Mucosa of rectum (tissue), 2 donors: ENCODE measurements at regions not wholly inside any gene's neighbourhood (a gene's known extent, or its start where the extent isn't known, plus 50 kb on each side); places are given as distances from the start of the nearest gene placed in this dataset.
"Not testable (repeated sequence)": the region's sequence is repeated elsewhere in the genome, so short reads cannot be mapped to it uniquely, and the experiment has no call there.

ENCODE experiments used
- H3K27ac ChIP-seq, 2 donors: one replicate each; pipeline ENCODE4 v1.7.0; 2013; ENCODE audit warnings: inconsistent platforms in 2 of 2, low read depth in 2 of 2, low read length in 2 of 2
- H3K27me3 ChIP-seq, 2 donors: one replicate each; pipeline ENCODE4 v1.7.0; 2013; ENCODE audit warnings: low read length in 2 of 2; ENCODE audit not compliant: control insufficient read depth in 2 of 2, insufficient read depth in 2 of 2
- H3K36me3 ChIP-seq, 2 donors: one replicate each; pipeline ENCODE4 v1.7.0; 2013; ENCODE audit warnings: low read length in 2 of 2; ENCODE audit not compliant: control insufficient read depth in 2 of 2, insufficient read depth in 2 of 2
- H3K4me1 ChIP-seq, 2 donors: one replicate each; pipeline ENCODE4 v1.7.0; 2013; ENCODE audit warnings: low read length in 2 of 2, mild to moderate bottlenecking in 1 of 2; ENCODE audit not compliant: control insufficient read depth in 2 of 2, insufficient read depth in 2 of 2
- H3K4me3 ChIP-seq, 2 donors: one replicate each; pipeline ENCODE4 v1.7.0; 2013; ENCODE audit warnings: low read length in 2 of 2
- H3K9ac ChIP-seq, 2 donors: one replicate each; pipeline ENCODE4 v1.7.0; 2013; ENCODE audit warnings: low read length in 2 of 2, low read depth in 1 of 2, mild to moderate bottlenecking in 1 of 2
- H3K9me3 ChIP-seq, 2 donors: one replicate each; pipeline ENCODE4 v1.7.0; 2013; ENCODE audit warnings: low read length in 2 of 2; ENCODE audit not compliant: control insufficient read depth in 2 of 2
- donor health status: healthy.
- donor health status: Normal muscosa, but diverticular disease.

DNA sequence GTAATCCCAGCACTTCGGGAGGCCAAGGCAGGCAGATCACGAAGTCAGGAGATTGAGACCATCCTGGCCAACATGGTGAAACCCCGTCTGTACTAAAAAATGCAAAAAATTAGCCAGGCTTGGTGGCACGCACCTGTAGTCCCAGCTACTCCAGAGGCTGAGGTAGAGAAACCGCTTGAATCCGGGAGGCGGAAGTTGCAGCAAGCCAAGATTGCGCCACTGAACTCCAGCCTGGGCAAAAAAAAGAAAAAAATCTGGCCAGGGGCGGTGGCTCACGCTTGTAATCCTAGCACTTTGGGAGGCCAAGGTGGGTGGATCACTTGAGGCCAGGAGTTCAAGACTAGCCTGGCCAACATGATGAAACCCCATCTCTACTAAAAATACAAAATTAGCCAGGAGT, 722.7 kb downstream of the FSCB start:
- H3K4me1 ChIP-seq, H3K9me3 ChIP-seq, H3K9ac ChIP-seq, H3K27me3 ChIP-seq, H3K27ac ChIP-seq, H3K36me3 ChIP-seq, H3K4me3 ChIP-seq: not testable (repeated sequence)

DNA sequence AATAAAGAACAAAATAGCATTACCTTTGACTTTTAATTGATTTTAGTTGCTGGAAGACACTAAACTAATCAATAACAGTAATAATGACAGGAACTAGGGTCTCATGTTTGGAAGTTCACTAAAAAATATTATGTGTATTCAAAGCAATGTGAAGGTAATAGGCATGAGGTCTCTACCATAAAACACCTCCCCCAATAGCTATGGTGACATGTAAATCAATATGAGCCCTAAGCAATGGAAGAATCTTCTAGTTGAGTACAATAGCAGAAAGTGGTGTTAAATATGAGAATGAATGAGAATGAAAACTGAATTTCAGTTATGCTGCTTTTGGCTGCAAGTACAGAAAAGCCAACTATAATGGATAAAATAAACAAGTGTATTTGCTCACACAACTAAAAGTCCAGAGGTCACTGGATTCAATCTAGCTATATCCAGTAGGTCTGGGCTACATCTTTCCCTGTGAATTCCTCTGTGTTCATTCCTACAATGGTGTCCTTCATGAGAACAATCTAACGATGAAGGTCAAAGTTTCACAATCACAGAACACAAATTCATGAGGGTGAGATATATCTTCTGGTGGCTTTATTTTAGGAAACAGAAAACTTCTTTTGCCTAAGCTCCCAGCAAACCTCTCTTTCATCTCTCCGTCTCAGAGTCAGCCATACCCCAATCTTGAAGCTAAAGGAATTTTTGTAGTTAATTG, 728.0 kb downstream of the FSCB start:
- Histone ChIP-seq H3K9ac (no peak overlapping the region), H3K27ac (no peak overlapping the region)

GRCh38 chr14:43778570-43778936, 728.5 kb downstream of the FSCB start:
- no peak overlapping the region for H3K9ac ChIP-seq
- H3K9me3 ChIP-seq: no peaks in the 10 kb centered on the region

More for the DNA sequence above, 728.0 kb downstream of the FSCB start:
- no peaks in the 10 kb centered on the region for H3K36me3 ChIP-seq
- H3K27me3 ChIP-seq: no peaks in the 10 kb centered on the region
- H3K4me1 ChIP-seq: peaks cover 0 to 4% of the 10 kb centered on the region in 2 donors
- H3K9me3 ChIP-seq: no peaks in the 10 kb centered on the region
- no peak overlapping the region for H3K4me3 ChIP-seq

DNA sequence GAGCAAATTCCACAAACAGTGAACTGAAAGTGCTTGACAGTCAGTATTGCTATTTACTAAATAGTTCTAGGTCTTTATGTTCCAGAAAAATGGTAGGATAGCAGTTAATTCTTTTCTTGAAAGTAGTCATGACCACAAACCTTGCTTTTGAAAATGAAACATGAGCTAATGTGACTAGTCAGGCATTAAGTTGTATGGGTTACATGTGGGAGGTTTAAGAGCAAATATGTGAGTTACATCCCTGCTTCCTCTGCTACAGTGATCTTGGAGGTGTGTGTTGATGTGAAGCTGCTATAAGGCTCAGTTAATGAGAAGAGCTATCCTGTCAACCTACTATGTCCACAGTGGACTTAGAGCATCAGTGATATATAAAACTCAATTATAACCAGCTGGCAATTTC, 741.6 kb downstream of the FSCB start:
- Histone ChIP-seq H3K4me3 (no peak overlapping the region), H3K27me3 (no peaks in the 10 kb centered on the region), H3K27ac (no peak overlapping the region), H3K9me3 (no peaks in the 10 kb centered on the region), H3K9ac (no peak overlapping the region), H3K36me3 (no peaks in the 10 kb centered on the region), H3K4me1 (no peaks in the 10 kb centered on the region)

More at GRCh38 chr14:43778570-43778936, 728.5 kb downstream of the FSCB start:
- H3K27ac ChIP-seq: no peak overlapping the region
- H3K4me1 ChIP-seq: peaks cover 0 to 4% of the 10 kb centered on the region in 2 donors
- H3K27me3 ChIP-seq: no peaks in the 10 kb centered on the region
- no peak overlapping the region for H3K4me3 ChIP-seq
- no peaks in the 10 kb centered on the region for H3K36me3 ChIP-seq

- Histone ChIP-seq H3K27me3 (no peaks in the 10 kb centered on the region), H3K4me3 (no peak overlapping the region), H3K36me3 (no peaks in the 10 kb centered on the region), H3K4me1 (no peaks in the 10 kb centered on the region), H3K27ac (no peak overlapping the region), H3K9me3 (no peaks in the 10 kb centered on the region), H3K9ac (no peak overlapping the region)
Observed at GRCh38 chr14:43764433-43764832, 742.6 kb downstream of the FSCB start.

- H3K27ac ChIP-seq: no peak overlapping the region
- no peaks in the 10 kb centered on the region for H3K36me3 ChIP-seq
- no peak overlapping the region for H3K9ac ChIP-seq
- no peaks in the 10 kb centered on the region for H3K9me3 ChIP-seq
- no peaks in the 10 kb centered on the region for H3K27me3 ChIP-seq
- no peak overlapping the region for H3K4me3 ChIP-seq
- no peaks in the 10 kb centered on the region for H3K4me1 ChIP-seq
Observed at GRCh38 chr14:43755707-43756106, 751.4 kb downstream of the FSCB start.

DNA sequence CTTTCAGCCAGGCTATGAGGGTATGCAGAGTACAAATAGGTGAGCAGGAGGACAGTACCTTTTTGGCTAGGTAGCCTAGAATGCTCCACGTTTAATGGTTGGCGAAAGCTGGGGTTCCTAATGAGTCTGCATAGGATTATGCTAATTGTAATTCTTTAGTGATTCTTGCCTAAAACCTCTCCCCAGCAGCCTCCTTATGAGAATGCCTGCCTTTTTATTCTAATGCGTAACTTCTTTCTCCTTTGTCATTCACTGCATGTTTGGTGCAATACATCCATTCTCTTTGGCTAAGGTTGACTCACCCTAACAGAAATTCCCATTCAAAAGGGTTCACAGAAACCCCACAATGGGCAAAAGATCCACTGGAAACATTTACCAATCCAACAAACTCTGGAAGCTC, 752.2 kb downstream of the FSCB start:
- H3K9ac ChIP-seq: no peak overlapping the region
- H3K4me1 ChIP-seq: no peaks in the 10 kb centered on the region
- no peaks in the 10 kb centered on the region for H3K9me3 ChIP-seq
- no peak overlapping the region for H3K27ac ChIP-seq
- H3K4me3 ChIP-seq: no peak overlapping the region
- H3K36me3 ChIP-seq: no peaks in the 10 kb centered on the region
- no peaks in the 10 kb centered on the region for H3K27me3 ChIP-seq

DNA sequence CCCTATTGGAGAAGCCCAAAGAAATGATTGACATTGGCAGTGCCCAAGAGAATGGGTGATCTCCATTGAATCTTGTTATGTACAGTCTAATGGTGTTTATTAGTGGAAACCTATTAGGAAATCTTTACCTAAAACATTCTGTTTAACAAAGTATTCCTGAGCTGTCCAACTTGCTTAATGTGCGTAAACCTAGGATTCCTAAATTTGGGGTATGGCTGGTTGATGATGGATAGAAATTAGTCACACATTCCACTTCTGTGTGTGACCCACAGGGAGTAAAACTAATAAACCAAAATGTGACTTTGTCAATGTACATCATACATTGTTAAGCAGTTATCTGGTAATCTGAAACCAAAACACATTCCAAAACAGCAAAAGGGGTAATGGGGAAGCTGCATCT, 761.3 kb downstream of the FSCB start:
- H3K4me3 ChIP-seq: no peak overlapping the region
- no peak overlapping the region for H3K27ac ChIP-seq
- H3K4me1 ChIP-seq: no peaks in the 10 kb centered on the region
- H3K27me3 ChIP-seq: no peaks in the 10 kb centered on the region
- no peak overlapping the region for H3K9ac ChIP-seq
- H3K36me3 ChIP-seq: no peaks in the 10 kb centered on the region
- H3K9me3 ChIP-seq: no peaks in the 10 kb centered on the region

- H3K27me3 ChIP-seq: no peaks in the 10 kb centered on the region
- H3K36me3 ChIP-seq: no peaks in the 10 kb centered on the region
- H3K4me1 ChIP-seq: no peaks in the 10 kb centered on the region
- H3K9ac ChIP-seq: no peak overlapping the region
- H3K9me3 ChIP-seq: no peaks in the 10 kb centered on the region
- no peak overlapping the region for H3K27ac ChIP-seq
- H3K4me3 ChIP-seq: no peak overlapping the region
Observed at GRCh38 chr14:43735932-43736331, 771.2 kb downstream of the FSCB start.

DNA sequence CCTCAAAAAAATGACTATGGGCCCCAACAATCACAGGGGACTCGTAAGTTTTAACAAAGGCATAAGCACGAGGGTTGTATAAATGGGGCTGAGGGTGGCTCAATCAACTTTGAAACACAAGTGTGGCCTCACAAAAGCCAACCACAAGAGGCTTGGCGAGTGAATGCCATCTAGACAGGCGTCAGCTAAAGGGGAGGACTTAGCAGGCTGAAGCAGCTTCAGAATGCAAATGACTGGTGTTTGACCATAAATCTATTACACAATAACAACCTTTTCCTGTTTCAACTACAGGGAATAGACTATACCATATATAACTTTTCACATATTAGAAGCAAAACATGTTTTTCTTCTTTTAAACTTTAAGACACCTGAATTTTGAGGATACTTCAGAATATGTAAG, 777.9 kb downstream of the FSCB start:
- H3K9ac ChIP-seq: no peak overlapping the region
- no peaks in the 10 kb centered on the region for H3K9me3 ChIP-seq
- no peaks in the 10 kb centered on the region for H3K27me3 ChIP-seq
- H3K4me3 ChIP-seq: no peak overlapping the region
- no peak overlapping the region for H3K27ac ChIP-seq
- no peaks in the 10 kb centered on the region for H3K36me3 ChIP-seq
- no peaks in the 10 kb centered on the region for H3K4me1 ChIP-seq

GRCh38 chr14:43706900-43707299, 800.2 kb downstream of the FSCB start:
- no peak overlapping the region for H3K9ac ChIP-seq
- no peaks in the 10 kb centered on the region for H3K36me3 ChIP-seq
- no peaks in the 10 kb centered on the region for H3K9me3 ChIP-seq
- no peaks in the 10 kb centered on the region for H3K27me3 ChIP-seq
- H3K4me3 ChIP-seq: no peak overlapping the region
- no peak overlapping the region for H3K27ac ChIP-seq
- no peaks in the 10 kb centered on the region for H3K4me1 ChIP-seq
